Gastrocnemius medialis (tissue), 4 donors: ENCODE measurements at regions not wholly inside any gene's neighbourhood (a gene's known extent, or its start where the extent isn't known, plus 50 kb on each side); places are given as distances from the start of the nearest gene placed in this dataset.

Experiments used
- ATAC-seq, 2 donors: fragments of 150-250 bp; one replicate each; pipeline ENCODE4 v1.9.1; 2016
- DNase-seq, 2 donors: peaks; one replicate each; pipeline ENCODE4 v3.0.0-alpha.2; 2019
- H3K27ac ChIP-seq, 4 donors: fragments of 200-600 bp; sonication (generic); 1 replicate in 1 of 4; 2 replicates in 3 of 4; pipeline ENCODE4 v1.5.1; 2016 to 2018; ENCODE audit warnings: mild to moderate bottlenecking in 2 of 4, moderate library complexity in 1 of 4
- H3K27me3 ChIP-seq, 3 donors: fragments of 200-600 bp; sonication (generic) in 2 of 3; 1 replicate in 1 of 3; 2 replicates in 2 of 3; pipeline versions ENCODE4 v1.5.1 to v1.6.0; 2016 to 2019; ENCODE audit warnings: mild to moderate bottlenecking in 1 of 3, moderate library complexity in 1 of 3
- H3K36me3 ChIP-seq, 2 donors: fragments of 200-600 bp; sonication (generic) in 1 of 2; one replicate each; pipeline ENCODE4 v1.5.1; 2017 to 2018
- H3K4me1 ChIP-seq, 2 donors: fragments of 200-600 bp; sonication (generic) in 1 of 2; one replicate each; pipeline ENCODE4 v1.5.1; 2016 to 2017; ENCODE audit warnings: mild to moderate bottlenecking in 2 of 2
- H3K4me3 ChIP-seq, 4 donors: fragments of 200-600 bp; sonication (generic) in 3 of 4; 1 replicate in 1 of 4; 2 replicates in 3 of 4; pipeline ENCODE4 v1.5.1; 2016 to 2019; ENCODE audit warnings: mild to moderate bottlenecking in 2 of 4
- H3K9me3 ChIP-seq, 3 donors: fragments of 200-600 bp; sonication (generic) in 2 of 3; 1 replicate in 1 of 3; 2 replicates in 2 of 3; pipeline ENCODE4 v1.5.1; 2016 to 2019
- CTCF ChIP-seq, 5 experiments: fragments of 450-650 bp in 3 of 5; fragments of 200-600 bp in 2 of 5; sonication (generic) in 2 of 5; IDR thresholded peaks in 4 of 5; conservative IDR thresholded peaks in 1 of 5; 1 replicate in 4 of 5; 2 replicates in 1 of 5; pipeline ENCODE4 v1.5.1; 2016 to 2019; ENCODE audit warnings: antibody characterized with exemption in 5 of 5, mild to moderate bottlenecking in 3 of 5, moderate library complexity in 3 of 5
- POLR2A ChIP-seq, 2 donors: fragments of 450-650 bp; IDR thresholded peaks; one replicate each; pipeline ENCODE4 v1.6.1; 2017; ENCODE audit warnings: antibody characterized with exemption in 2 of 2, mild to moderate bottlenecking in 2 of 2, moderate library complexity in 2 of 2
- in situ Hi-C, 4 donors: fragments of 200-750 bp; cut with MboI; loops; one replicate each; pipeline versions ENCODE4 v1.15.0 to v1.8.0; 2017; ENCODE audit warnings: low sequenced_read_pairs in 4 of 4
- intact Hi-C: fragments of 100-400 bp; cut with DNase I; formaldehyde crosslinking; loops from one replicate; pipeline ENCODE4 v1.15.1; 2023; ENCODE audit warnings: low total_unique reads

- in situ Hi-C loops (no loop called here), intact Hi-C loops (no loop called here)
- no peak overlapping the region for H3K4me3 ChIP-seq
- TF ChIP-seq CTCF (IDR thresholded peaks at IDR 0.05 in 4 of 5, conservative IDR thresholded peaks at IDR 0.05 in 1 of 5) (no peak), POLR2A (IDR thresholded peaks at IDR 0.05) (no peak)
- DNase-seq (no peak), ATAC-seq (no peak)
- no peak overlapping the region for H3K27ac ChIP-seq
- H3K36me3 ChIP-seq = no peaks in the 10 kb centered on the region
- H3K9me3 ChIP-seq = no peaks in the 10 kb centered on the region
- H3K27me3 ChIP-seq = no peaks in the 10 kb centered on the region
- H3K4me1 ChIP-seq = peaks cover 0 to 5% of the 10 kb centered on the region in 2 donors
Measured at GRCh38 chr3:54003136-54003535, 111.5 kb upstream of the SELENOK start.

DNA sequence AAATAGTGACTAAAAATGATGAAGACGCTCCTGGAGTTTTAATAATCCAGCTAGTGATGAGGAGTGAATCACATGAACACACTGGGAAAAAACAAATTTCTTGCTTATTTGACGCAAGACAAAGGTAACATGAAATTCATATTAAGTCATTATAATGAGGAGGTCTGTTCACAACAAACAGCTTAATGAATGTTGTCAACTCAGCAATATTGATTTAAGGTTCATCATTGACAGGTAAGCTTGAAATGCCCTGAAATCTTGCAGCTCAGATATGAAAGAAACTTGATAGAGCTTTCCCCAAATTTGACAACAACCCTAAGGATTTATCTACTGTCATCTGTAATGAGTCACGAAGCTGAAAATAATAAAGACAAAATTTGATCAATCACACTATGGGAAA is 108.1 kb upstream of the SELENOK start:
- Histone ChIP-seq H3K9me3 (no peaks in the 10 kb centered on the region), H3K27ac (no peak overlapping the region), H3K27me3 (no peaks in the 10 kb centered on the region), H3K4me3 (no peak overlapping the region), H3K36me3 (no peaks in the 10 kb centered on the region), H3K4me1 (peaks cover 0 to 5% of the 10 kb centered on the region in 2 donors)
- in situ Hi-C loops = no loop called here
- TF ChIP-seq CTCF (IDR thresholded peaks at IDR 0.05 in 4 of 5, conservative IDR thresholded peaks at IDR 0.05 in 1 of 5) (no peak), POLR2A (IDR thresholded peaks at IDR 0.05) (no peak)
- intact Hi-C loops = no loop called here
- no peak for DNase-seq
- no peak for ATAC-seq

DNA sequence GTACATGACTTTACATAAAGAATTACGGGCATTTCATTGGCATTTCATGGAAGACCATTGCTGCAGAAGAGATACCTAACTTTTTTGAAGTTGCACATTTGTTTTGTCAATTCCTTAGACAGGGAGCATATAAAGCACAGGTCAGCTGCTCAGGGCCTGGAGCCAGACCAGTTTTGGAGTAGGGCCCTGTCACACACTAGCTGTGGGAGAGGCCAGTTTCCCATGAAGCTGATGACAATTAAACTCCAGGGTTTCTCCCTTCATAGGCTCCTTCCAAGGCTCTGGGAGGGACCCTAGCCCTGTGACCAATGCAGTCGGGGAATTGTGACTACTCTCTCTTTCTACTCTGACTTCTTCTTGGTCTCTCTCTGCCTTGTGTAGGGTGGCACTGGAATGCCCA is 107.3 kb upstream of the SELENOK start:
- H3K36me3 ChIP-seq = no peaks in the 10 kb centered on the region
- TF ChIP-seq POLR2A (IDR thresholded peaks at IDR 0.05) (no peak), CTCF (IDR thresholded peaks at IDR 0.05 in 4 of 5, conservative IDR thresholded peaks at IDR 0.05 in 1 of 5) (no peak)
- H3K4me3 ChIP-seq = no peak overlapping the region
- in situ Hi-C loops = no loop called here
- H3K9me3 ChIP-seq = no peaks in the 10 kb centered on the region
- no peaks in the 10 kb centered on the region for H3K27me3 ChIP-seq
- ATAC-seq (no peak), DNase-seq (no peak)
- H3K4me1 ChIP-seq = peaks cover 0 to 5% of the 10 kb centered on the region in 2 donors
- no peak overlapping the region for H3K27ac ChIP-seq
- intact Hi-C loops = no loop called here

DNA sequence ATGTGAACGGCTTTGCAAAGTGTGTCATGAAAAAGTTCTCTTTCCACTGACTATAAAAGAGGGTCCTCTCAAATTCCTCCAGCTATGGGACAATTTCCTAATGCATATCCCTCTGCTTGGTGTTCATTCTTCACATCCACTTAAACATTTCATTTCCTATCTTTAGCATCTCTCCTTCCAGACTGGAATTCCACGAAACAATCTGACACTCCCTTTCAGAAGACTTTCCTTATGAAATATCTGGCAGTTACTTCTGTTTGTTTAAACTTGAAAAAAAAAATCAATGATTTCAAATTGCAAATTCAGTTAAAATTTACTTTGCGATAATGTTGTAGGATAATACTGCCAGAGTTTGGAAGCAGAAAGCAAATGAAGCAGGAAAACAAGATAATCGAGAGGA is 105.8 kb upstream of the SELENOK start:
- no peak overlapping the region for H3K4me3 ChIP-seq
- H3K4me1 ChIP-seq = peaks cover 0 to 5% of the 10 kb centered on the region in 2 donors
- no peaks in the 10 kb centered on the region for H3K27me3 ChIP-seq
- TF ChIP-seq CTCF (IDR thresholded peaks at IDR 0.05 in 4 of 5, conservative IDR thresholded peaks at IDR 0.05 in 1 of 5) = no peak
- TF ChIP-seq POLR2A (IDR thresholded peaks at IDR 0.05) = no peak
- DNase-seq = no peak
- no peaks in the 10 kb centered on the region for H3K36me3 ChIP-seq
- H3K9me3 ChIP-seq = no peaks in the 10 kb centered on the region
- in situ Hi-C loops (no loop called here), intact Hi-C loops (no loop called here)
- no peak overlapping the region for H3K27ac ChIP-seq
- ATAC-seq = no peak

- H3K9me3 ChIP-seq = no peaks in the 10 kb centered on the region
- ATAC-seq = no peak
- TF ChIP-seq POLR2A (IDR thresholded peaks at IDR 0.05) = no peak
- no peak for TF ChIP-seq CTCF (IDR thresholded peaks at IDR 0.05 in 4 of 5, conservative IDR thresholded peaks at IDR 0.05 in 1 of 5)
- no peaks in the 10 kb centered on the region for H3K27me3 ChIP-seq
- peaks cover 0 to 5% of the 10 kb centered on the region in 2 donors for H3K4me1 ChIP-seq
- no peaks in the 10 kb centered on the region for H3K36me3 ChIP-seq
- H3K4me3 ChIP-seq = no peak overlapping the region
- DNase-seq = no peak
- intact Hi-C loops = no loop called here
- H3K27ac ChIP-seq = no peak overlapping the region
- in situ Hi-C loops = no loop called here
Measured at GRCh38 chr3:53996141-53996874, 104.6 kb upstream of the SELENOK start.
